Limb (tissue), 2 donors: ENCODE measurements at regions not wholly inside any gene's neighbourhood (a gene's known extent, or its start where the extent isn't known, plus 50 kb on each side); places are given as distances from the start of the nearest gene placed in this dataset.
"Not testable (repeated sequence)": the region's sequence is repeated elsewhere in the genome, so short reads cannot be mapped to it uniquely, and the experiment has no call there.

Experiments
- DNase-seq, 2 donors: peaks; one replicate each; pipeline ENCODE4 v3.0.0-alpha.2; 2016; ENCODE audit errors: extremely low spot score in 2 of 2

DNA sequence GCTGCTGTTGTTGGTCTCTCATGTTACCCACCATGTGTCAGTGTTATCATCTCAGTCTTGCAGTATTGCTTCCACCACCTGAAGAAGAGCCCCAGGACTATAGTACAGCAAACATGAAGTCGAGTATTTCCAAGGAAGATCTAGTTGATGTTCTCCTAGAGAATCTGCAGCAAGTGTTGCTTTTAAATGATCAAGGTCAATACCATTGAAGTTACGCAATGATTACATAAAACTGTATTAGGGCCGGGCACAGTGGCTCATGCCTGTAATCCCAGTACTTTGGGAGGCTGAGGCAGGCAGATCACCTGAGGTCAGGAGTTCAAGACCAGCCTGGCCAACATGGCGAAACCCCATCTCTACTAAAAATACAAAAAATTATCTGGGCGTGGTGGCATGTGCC, 173.9 kb downstream of the TJP1 start:
- not testable (repeated sequence) for DNase-seq

- DNase-seq: no peak
Measured at GRCh38 chr15:29645841-29646240, 176.4 kb downstream of the TJP1 start.

DNA sequence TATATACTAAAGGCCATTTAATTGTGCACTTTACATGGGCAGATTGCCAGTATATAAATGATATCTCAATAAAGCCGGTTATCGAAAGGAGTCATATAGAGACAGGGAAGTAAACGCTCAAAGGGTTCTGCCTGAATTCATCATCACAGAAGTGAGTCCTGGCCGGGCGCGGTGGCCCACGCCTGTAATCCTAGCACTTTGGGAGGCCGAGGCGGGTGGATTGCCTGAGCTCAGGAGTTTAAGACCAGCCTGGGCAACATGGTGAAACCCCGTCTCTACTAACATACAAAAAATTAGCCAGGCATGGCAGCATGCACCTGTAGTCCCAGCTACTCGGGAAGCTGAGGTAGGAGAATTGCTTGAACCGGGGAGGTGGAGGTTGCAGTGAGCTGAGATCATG, 177.9 kb downstream of the TJP1 start:
- DNase-seq: not testable (repeated sequence)

DNA sequence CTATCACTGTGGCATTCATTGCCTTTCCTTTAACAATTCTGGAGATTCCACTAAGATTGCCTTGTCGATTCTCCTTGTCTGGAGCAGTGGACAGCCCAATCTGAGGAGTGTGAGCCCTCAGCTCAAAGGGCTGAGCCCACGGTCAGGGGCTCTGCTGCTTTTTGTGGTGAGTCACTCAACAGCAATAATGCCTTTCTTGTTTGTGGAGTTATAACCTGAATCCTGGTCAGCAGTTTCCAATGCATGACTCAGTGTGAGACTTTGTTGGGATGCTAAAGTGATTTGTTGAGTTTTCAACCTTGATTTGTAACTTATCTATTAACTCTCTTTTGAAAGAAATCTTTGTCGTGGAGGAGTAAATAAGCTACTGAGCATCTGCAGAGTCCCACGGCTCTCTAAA, 183.5 kb downstream of the TJP1 start:
- DNase-seq: no peak

GRCh38 chr15:29638011-29638410, 184.3 kb downstream of the TJP1 start:
- no peak for DNase-seq

DNA sequence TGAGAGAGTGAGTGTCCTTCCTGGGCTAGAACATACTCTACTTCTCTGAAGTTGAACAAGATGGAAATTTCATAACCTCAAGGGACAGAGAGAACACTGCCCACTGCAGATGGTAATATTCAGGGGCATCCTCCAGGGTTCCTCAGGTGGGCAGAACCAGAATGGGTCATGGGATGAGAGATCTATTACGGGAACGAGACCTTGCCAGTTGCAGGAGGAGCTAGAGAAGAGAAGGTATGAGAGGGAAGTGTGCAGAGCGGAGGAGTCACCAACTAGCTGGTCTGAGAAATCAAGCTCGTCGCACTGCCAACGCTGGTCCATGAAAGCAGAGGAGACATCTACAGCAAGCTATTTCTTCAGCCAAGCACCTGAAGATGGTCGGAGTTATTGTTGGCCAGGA, 184.7 kb downstream of the TJP1 start:
- no peak for DNase-seq

- DNase-seq: no peak
Measured at GRCh38 chr15:29636921-29637320, 185.3 kb downstream of the TJP1 start.

- DNase-seq: peak in 1 of 2 donors; percentile 43
Measured at GRCh38 chr15:29636140-29636539, 186.1 kb downstream of the TJP1 start.

GRCh38 chr15:29635513-29636098, 186.7 kb downstream of the TJP1 start:
- no peak for DNase-seq

DNA sequence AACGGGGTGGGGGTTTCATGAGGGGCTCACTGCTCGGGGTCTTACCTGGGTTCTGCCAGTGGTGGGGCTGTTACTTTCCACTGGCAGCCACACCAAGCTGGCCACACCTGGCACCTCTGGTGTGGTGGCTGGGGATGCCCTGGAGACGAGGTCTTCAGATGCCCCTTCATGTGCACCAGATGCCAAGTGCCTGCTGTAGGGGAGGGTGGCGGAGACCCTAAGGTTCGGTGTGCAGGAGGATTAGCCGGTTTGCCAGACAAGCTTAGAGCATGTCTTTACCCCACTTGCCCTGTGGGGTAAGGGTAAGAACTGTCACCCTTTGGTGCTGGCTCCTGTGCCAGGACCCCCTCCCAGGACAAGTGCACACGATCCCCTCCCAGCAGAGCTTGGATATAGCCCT, 188.3 kb downstream of the TJP1 start:
- no peak for DNase-seq

DNA sequence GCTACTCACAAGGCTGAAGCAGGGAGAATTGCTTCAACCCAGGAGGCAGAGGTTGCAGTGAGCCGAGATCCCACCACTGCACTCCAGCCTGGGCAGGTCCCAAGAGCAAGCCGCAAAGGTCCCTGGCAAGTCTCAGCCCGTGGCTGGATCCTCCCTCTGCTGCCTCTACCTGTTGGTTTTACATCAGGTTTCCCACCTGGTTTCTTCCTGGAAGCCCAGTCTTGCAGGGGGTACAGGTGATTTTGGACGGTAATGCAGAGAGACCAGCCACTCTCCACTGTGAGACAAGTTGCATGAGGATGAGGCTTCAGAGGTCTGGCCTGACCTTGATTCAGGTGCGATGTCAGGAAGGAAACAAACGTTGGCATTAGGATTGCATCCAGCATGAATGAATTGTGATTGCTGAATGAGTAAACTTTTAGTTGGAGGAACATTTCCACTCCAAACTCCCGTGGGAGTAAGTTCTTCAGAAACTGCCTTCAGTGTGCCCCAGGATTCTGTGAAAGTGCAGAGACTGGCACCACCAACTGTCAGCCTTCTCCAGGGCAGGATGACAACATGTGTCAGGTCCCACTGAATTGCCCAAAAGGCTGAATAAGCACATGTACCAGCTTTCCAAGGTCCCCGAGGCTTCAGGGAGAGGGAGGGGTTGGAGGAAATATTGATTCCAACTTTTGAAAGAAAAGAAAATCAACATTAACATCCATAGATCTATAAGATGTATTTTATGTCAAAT, 189.4 kb downstream of the TJP1 start:
- DNase-seq: no peak

DNA sequence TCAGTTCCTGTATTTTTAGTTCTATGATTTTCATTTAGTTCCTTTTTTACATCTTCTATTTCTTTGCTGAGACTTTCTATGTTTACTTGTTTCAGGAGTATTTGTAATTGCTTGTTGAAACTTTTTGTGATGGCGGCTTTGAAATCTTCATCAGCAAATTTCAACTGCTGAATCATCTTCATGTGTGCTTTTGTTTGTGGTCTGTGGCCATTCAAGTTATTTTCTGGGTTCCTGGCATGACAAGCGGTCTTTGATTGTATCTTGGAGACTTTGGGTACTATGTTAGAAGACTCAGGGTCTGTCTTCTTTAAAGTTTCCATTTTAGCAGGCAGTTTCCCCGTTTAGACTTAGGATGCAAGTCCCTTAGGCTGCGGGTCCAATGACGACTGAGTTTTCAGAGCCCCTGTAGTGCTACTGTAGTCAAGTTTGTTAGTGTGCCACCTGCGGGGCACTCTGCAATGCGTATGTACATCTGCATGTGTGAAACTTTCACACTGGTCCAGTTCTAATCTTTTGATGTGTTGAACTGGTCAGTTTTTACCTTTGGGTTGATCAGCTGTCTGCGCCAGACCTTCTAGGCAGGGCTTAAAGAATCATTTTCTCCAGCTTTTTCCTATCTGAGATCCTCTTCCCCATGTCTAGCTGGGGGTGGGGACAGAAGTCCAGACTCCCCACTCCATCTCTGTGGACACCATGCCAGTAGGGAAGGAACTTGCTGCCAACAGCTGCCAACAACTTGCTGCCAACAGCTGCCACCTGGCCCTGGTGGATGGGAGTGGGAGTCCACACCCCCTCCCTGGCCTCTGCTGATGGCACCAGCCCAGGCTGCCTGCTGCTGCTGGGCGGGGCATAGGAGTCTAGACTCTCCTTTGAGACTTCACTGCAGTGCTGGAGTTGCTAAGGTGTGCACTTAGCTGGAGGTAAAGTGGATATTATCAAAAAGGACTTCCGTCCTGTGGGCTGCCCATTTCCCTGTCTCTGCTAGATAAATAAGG, 190.9 kb downstream of the TJP1 start:
- DNase-seq: peak; percentile 56 to 57

DNA sequence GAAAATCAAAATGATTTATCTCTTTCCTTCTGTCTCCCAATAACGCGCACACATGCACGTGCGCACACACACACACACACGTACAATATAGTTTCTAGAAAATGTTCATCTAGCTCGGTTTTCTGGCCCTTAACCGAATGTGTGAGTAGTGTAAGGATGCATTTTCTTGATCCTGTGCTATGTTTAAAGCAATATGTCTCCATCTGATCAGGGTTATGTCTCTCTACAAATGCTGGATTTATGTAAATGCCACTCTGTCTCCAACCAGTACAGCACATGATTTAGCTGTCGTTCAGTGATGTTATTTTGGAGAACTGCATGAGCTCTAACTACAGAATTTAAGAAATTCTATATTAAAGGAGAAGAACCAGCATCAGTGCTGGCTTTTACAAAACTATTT, 198.0 kb downstream of the TJP1 start:
- DNase-seq: no peak

DNA sequence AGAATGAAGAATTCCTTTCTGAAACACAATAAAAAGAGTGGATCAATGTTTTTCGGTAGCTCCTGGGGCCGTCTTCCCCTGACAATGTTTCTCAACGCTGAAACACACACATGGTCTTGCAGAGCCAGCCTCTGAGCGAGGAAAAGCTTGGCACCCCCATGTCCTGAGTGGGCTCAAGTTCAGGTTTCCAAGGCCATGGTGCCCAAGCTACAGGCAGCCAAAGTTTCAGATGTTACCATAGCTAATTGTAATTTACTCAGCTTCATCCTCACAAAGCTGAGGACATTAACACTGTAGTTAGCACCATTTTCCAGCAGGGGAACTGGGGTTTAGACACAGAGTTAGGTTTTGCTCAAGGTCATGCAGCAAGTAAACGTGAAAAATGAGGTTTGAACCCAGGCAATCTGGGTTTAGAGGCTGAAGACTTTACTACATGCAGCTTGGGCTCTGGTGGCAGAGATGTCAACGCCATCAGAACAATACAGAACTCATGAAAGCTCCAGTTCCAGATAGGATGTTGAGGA, 199.1 kb downstream of the TJP1 start:
- no peak for DNase-seq

DNA sequence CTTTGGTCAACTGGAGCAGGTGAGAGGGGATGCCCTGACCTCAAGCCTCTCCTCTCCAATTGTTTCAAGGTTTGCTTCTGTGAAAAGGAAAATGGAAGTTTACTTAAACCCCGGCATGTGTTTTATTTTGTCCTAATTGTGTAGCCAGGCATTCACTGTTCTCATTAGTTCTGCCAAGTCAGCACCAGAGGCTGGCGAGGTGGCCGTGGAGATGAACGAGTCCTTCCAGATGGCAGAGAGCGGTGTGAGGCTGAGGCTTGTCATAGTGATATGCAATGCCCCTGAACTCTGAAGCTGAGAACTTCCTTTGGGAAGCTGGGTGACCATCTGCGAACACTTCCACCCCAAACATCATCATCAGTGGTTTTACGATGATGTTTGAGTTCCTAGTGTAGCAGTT, 199.6 kb downstream of the TJP1 start:
- no peak for DNase-seq

GRCh38 chr15:29621616-29622015, 200.7 kb downstream of the TJP1 start:
- no peak for DNase-seq

- no peak for DNase-seq
Measured at GRCh38 chr15:29618586-29618985, 203.7 kb downstream of the TJP1 start.

- DNase-seq: no peak
Measured at GRCh38 chr15:29616512-29616911, 205.8 kb downstream of the TJP1 start.

DNA sequence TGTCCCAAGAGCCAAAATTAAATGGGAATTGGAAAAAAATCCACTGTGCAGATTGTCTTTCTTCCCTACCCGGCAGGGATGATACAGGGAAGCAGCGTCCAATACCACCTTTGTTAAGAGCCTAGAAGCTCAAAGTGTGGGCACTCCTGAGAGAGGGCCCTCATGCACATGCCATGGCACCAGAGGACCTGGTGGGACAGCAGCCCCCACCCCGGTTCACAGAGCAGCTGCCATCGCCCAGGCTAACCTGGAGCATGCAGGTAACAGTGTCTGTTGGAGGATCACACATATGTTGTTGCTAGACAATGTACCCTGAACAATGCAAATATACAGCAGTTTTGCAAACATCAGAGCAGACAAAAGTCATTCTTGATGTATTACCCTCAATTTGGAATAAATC, 206.5 kb downstream of the TJP1 start:
- no peak for DNase-seq

GRCh38 chr15:29613951-29614382, 208.3 kb downstream of the TJP1 start:
- DNase-seq: no peak

DNA sequence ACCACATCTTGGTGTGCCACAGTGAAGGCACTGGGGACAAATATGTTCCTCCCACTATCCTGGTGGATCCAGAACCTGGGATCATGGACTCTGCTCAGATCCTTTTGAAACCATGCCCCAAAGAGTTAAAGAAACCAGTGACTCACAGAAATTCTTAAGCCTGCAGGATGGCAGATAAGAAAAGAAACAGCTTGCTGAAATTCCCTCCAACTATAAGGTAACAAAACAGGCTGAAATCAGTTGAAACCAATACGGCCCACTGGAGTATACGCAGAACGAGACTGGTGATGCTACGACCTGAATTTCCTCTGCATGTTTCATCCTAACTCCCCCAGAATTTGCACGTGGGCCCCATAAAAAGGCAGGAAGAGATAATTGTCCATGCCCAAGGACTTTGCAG, 209.6 kb downstream of the TJP1 start:
- no peak for DNase-seq

DNA sequence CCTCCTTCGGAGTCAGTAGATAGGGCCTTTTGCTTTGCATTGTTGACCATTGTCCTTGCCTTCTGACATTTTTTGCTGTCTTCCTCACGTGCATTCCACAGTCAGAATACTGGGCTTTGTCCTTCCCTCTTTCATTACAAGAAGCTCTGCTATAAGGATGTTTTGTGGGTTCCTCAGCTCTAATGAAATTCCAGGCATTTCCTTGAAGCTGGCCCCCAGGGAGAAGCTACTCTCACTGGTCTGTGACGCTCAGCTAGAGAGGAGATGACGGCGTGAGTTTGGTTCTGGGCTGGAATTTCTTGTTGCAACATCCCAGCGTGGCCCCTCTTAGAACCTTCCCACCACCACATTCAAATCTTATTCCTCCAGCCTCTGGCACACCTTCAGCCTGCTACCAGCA, 210.2 kb downstream of the TJP1 start:
- DNase-seq: no peak
